Heart left ventricle (tissue), 13 donors: ENCODE measurements at regions not wholly inside any gene's neighbourhood (a gene's known extent, or its start where the extent isn't known, plus 50 kb on each side); places are given as distances from the start of the nearest gene placed in this dataset.

ENCODE experiments used
- POLR2A ChIP-seq, 2 donors: fragments of 450-650 bp; IDR thresholded peaks; one replicate each; pipeline ENCODE4 v1.6.1; 2017; ENCODE audit warnings: antibody characterized with exemption in 2 of 2, mild to moderate bottlenecking in 2 of 2, moderate library complexity in 2 of 2
- TF ChIP-seq, protein P1 (sequence below), 12 donors: fragments of 200-600 bp; sonication (generic) in 4 of 12; IDR thresholded peaks; one replicate each; pipeline versions ENCODE4 v1.5.0 to v1.8.0; 2018 to 2022; ENCODE audit warnings: antibody characterized with exemption in 12 of 12, mild to moderate bottlenecking in 5 of 12
- donor health status: ischemic (EF 13 %, LVEDD 7.1; RV severe dilation, severe dysfunction).
- donor health status: DM: no; HTN: yes; CAD: no.
- donor health status: DM: no; HTN: no; CAD: no.
- donor health status: ischemic (EF 25% LVEDD 6.9; RV normal size, moderate dysfunction).
- donor health status: ischemic (EF 25% LVEDD 5.7; RV mildly dilated, moderate dysfunction).
- donor health status: ischemic (EF 35%, LVEDD 5.7; RV mildly dilated, moderate dysfunction).
- donor health status: nonischemic (EF 11% LVEDD 7.7; RV severe dilation, severe dysfunction).
- donor health status: DM: yes; HTN: yes; CAD: no.
- donor health status: PGD.
- donor health status: ischemic (EF 29% LVEDD 5.4; RV normal size, mild dysfunction).
- donor health status: nonischemic (EF 23%, LVEDD 6.1; RV moderate dilation, normal function).

DNA sequence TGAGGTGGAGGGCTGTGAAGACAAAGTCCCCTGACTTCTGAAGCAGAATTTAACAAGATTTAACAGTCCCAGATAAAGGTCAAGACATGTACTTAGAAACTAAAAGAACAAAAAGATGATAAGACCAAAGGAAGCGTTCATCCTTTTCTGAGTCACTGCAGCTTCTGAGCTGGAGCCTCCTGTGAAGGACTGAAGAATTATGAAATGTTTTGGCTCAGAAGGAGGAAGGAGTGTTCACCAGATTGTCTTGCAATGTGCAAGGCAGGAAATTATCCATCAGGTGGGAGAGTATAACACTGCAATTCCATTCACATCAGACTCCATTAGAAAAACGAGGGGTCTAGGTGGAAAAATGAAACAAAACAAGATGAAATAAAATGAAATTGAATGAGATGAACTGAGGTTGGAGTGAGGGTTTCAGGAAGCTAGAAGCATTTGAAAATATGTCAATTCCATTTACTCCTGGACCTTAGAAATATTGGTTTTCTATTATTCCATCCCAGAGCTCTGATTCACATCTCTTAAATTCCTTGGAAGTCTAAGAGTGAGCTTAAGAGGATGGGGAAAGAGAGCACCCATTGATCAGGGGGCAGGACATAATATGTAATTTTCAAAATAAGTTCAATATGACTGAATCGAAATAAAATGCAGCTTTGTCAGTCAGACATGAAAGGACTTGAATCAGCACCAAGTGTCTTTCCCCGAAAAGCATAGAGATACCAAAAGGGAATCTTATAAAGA lies 186.1 kb upstream of the LNX1 start:
- TF ChIP-seq, protein P1, sequence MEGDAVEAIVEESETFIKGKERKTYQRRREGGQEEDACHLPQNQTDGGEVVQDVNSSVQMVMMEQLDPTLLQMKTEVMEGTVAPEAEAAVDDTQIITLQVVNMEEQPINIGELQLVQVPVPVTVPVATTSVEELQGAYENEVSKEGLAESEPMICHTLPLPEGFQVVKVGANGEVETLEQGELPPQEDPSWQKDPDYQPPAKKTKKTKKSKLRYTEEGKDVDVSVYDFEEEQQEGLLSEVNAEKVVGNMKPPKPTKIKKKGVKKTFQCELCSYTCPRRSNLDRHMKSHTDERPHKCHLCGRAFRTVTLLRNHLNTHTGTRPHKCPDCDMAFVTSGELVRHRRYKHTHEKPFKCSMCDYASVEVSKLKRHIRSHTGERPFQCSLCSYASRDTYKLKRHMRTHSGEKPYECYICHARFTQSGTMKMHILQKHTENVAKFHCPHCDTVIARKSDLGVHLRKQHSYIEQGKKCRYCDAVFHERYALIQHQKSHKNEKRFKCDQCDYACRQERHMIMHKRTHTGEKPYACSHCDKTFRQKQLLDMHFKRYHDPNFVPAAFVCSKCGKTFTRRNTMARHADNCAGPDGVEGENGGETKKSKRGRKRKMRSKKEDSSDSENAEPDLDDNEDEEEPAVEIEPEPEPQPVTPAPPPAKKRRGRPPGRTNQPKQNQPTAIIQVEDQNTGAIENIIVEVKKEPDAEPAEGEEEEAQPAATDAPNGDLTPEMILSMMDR (IDR thresholded peaks at IDR 0.05) = no peak
- TF ChIP-seq POLR2A (IDR thresholded peaks at IDR 0.05) = no peak
